SK-N-SH treated with all-trans-retinoic acid at 6 μM for 48 hours (cell line): ENCODE measurements at regions not wholly inside any gene's neighbourhood (a gene's known extent, or its start where the extent isn't known, plus 50 kb on each side); places are given as distances from the start of the nearest gene placed in this dataset.

Experiments used
- ARNTL ChIP-seq: fragments of 450-650 bp; formaldehyde crosslinking; IDR thresholded peaks from 2 replicates; pipeline ENCODE4 v1.5.0; 2020; ENCODE audit warnings: low read depth, mild to moderate bottlenecking, moderate library complexity, borderline replicate concordance
- BACH2 ChIP-seq: fragments of 250-450 bp; sonication (Bioruptor Pico); IDR thresholded peaks from 2 replicates; pipeline ENCODE4 v1.9.0; 2021; ENCODE audit warnings: mild to moderate bottlenecking, borderline replicate concordance
- CSDC2 ChIP-seq: fragments of 250-450 bp; sonication (Bioruptor Pico); IDR thresholded peaks from 2 replicates; pipeline ENCODE4 v1.5.0; 2020; ENCODE audit warnings: mild to moderate bottlenecking, moderate library complexity
- GLIS3 ChIP-seq: fragments of 250-450 bp; sonication (Bioruptor Pico); IDR thresholded peaks from 2 replicates; pipeline ENCODE4 v1.5.0; 2020; ENCODE audit warnings: mild to moderate bottlenecking, moderate library complexity
- PATZ1 ChIP-seq: fragments of 250-450 bp; sonication (Bioruptor Pico); IDR thresholded peaks from 2 replicates; pipeline ENCODE4 v1.8.0; 2020; ENCODE audit warnings: mild to moderate bottlenecking, moderate library complexity, borderline replicate concordance
- PPARA ChIP-seq: fragments of 250-450 bp; sonication (Bioruptor Pico); IDR thresholded peaks from 2 replicates; pipeline ENCODE4 v1.5.0; 2020; ENCODE audit warnings: mild to moderate bottlenecking, borderline replicate concordance
- RARB ChIP-seq: fragments of 250-450 bp; sonication (Bioruptor Pico); IDR thresholded peaks from 2 replicates; pipeline ENCODE4 v1.8.0; 2021; ENCODE audit warnings: mild to moderate bottlenecking, moderate library complexity
- SNAI2 ChIP-seq: fragments of 250-450 bp; sonication (Bioruptor Pico); IDR thresholded peaks from 2 replicates; pipeline ENCODE4 v1.5.0; 2020; ENCODE audit warnings: mild to moderate bottlenecking, moderate library complexity
- ZFP3 ChIP-seq: fragments of 250-450 bp; sonication (Bioruptor Pico); IDR thresholded peaks from 2 replicates; pipeline ENCODE4 v1.5.0; 2020; ENCODE audit warnings: mild to moderate bottlenecking, moderate library complexity
- ZFP30 ChIP-seq: fragments of 450-650 bp; formaldehyde crosslinking; IDR thresholded peaks from 2 replicates; pipeline ENCODE4 v1.5.0; 2022; ENCODE audit warnings: mild to moderate bottlenecking, moderate library complexity
- ZNF565 ChIP-seq: fragments of 450-650 bp; formaldehyde crosslinking; conservative IDR thresholded peaks from 2 replicates; pipeline ENCODE4 v1.5.0; 2020; ENCODE audit warnings: low read depth, mild to moderate bottlenecking, moderate library complexity
- ZNF8 ChIP-seq: fragments of 450-650 bp; formaldehyde crosslinking; IDR thresholded peaks from 2 replicates; pipeline ENCODE4 v1.5.0; 2020; ENCODE audit warnings: mild to moderate bottlenecking, moderate library complexity

GRCh38 chr6:68458447-68458846 is 176.6 kb upstream of the ADGRB3 start:
- no peak for TF ChIP-seq PPARA
- TF ChIP-seq ZFP3 (CRISPR knock-in tag): no peak
- TF ChIP-seq ZNF8 (CRISPR knock-in tag): no peak
- no peak for TF ChIP-seq PATZ1 (CRISPR knock-in tag)
- no peak for TF ChIP-seq RARB
- TF ChIP-seq ARNTL (CRISPR knock-in tag): no peak
- no peak for TF ChIP-seq ZFP30 (CRISPR knock-in tag)
- TF ChIP-seq CSDC2 (CRISPR knock-in tag): no peak
- no peak for TF ChIP-seq BACH2 (CRISPR knock-in tag)
- no peak for TF ChIP-seq GLIS3 (CRISPR knock-in tag)
- no peak for TF ChIP-seq SNAI2
- no peak for TF ChIP-seq ZNF565
